NAMALWA (cell line): ENCODE measurements at regions not wholly inside any gene's neighbourhood (a gene's known extent, or its start where the extent isn't known, plus 50 kb on each side); places are given as distances from the start of the nearest gene placed in this dataset.
"Not testable (repeated sequence)": the region's sequence is repeated elsewhere in the genome, so short reads cannot be mapped to it uniquely, and the experiment has no call there.

Source experiments
- DNase-seq: peaks from one replicate; pipeline ENCODE4 v3.0.0-alpha.2; 2015; ENCODE audit warnings: low spot score

DNA sequence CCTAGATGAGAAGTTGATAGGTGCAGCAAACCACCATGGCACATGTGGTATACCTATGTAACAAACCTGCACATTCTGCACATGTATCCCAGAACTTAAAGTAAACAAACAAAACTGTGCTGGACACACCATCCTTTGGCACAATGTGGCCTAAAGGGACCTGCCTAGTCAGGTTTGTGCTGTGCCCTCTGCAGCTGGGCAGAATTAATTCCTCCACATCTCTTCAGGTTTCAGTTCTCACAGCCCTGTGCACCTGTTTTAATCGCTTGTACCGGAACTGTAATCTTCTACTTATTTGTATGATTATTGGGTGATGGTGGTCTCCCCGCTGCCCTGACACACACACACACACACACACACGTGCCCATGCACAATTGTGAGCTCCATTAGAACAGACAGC, 252.7 kb downstream of the ACTR3B start:
- no peak for DNase-seq

DNA sequence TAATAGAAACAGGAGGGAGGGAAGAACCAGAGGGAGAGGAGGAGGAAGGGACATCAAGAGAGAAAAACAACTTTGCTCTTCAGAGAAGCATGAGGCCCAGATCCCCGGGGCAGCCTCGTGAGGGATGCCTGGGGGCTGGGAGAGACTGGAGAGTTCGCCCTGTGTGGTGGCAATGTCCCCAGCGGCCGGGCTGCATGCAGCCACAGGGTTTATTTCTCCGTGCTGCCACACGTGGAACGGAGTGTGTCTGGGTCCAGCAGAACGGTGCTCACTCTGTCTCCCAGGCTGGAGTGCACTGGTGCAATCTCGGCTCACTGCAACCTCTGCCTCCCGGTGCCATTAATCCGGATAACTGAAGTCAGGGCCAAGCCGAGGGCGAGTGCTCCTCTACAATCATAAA, 257.7 kb downstream of the ACTR3B start:
- no peak for DNase-seq

DNA sequence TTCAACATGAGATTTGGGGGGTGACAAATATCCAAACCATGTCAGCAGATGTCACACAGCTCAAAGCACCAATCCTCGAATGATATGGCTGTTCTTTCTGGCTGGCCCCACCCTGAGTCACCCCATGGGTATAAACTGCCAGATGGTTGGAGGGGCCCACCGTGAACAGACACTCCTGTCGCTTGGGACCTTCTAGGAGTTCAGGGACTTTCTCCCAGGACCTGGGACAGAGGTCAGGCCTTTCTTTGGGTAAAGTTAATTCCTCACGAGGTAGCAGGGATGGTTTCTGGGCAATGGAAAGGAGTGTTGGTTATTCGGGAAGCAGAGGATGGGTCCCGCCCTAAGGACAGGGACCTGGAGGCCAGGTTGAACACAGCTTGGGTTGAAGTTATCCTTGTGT, 262.0 kb downstream of the ACTR3B start:
- DNase-seq: no peak

DNA sequence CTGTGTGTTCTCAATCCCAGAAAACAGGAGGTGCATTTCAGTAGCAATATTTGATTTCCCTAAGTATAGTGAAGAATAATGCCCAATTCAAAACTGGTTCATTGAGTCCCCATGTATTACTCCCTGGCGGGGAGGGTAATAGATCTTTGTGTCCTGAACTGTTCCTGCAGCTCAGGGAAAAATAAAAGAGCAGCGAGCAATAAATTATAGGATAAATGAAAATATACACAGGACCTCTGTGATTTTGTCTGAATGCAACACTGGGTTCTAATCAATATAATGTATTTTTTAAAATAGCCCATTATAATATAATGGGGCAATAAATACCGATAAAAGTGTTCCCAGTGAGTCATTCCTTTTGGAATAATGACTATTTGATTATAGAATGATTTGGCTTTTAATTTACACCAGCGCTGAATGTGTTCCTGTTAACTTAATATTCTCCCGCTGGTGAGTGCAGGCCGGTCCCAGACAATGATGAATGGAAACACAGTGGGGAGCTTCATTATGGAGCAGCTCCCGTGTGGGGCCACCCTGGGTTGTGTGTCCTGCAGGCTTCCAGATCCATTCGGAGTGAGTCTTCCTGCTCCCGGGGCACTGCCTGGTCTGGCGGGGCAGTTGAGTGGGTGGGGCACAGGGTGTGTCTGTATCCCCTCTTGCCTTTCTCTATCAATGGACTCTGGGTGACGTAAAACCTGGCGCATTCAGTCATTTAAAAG, 263.1 kb downstream of the ACTR3B start:
- no peak for DNase-seq

DNA sequence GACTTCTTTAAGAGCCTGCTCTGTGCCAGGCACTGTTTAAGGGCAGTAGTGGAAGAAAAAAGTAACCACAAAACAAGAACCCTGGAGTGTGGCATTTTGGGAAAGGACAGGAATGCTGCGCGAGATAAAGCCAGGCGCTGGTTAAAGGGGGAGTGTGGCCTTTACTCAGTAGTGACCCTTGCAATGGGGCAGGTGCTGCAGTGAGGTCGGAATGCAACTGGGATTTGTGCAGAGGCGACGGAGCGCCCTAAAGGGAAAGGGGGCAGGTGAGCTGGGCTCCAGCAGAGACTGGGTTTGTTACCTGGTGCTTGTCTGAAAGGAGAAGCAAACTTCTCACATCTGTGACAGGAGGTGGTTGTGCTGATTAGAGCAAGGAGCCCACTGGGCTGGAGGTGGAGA, 263.6 kb downstream of the ACTR3B start:
- no peak for DNase-seq

DNA sequence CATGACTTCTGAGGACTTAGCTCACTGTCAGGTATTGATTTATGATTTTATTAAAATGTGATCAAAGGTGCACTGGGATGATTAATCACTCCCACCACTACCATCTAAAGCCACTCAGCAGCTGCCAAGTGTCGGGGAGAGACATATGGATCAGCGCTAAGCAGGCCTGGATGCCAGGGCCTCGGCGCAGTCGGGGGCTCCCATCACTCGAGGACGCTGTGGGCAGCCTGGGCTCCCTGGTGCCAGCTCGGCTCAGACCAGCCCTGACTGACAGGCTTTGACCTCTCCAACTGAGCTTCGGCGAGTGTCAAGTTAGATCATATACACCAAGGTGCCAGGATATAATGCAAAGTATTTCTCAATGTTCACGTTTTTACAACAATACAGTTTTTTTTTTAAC, 267.7 kb downstream of the ACTR3B start:
- DNase-seq: no peak

DNA sequence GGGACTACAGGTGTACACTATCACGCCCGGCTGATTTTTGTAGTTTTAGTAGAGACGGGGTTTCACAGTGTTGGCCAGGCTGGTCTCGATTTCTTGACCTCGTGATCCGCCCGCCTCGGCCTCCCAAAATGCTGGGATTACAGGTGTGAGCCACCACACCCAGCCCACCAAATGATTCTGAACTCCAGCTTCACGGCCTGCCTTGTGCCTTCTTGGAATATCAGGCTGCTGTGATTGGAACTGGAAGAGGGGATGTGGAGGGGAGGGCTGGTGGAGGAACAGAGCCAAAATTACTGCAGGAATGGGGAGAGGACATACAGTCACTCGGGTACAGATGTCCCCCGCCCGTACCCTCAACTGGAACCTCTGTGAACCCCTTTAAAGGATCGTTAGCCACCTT, 268.4 kb downstream of the ACTR3B start:
- DNase-seq: no peak

DNA sequence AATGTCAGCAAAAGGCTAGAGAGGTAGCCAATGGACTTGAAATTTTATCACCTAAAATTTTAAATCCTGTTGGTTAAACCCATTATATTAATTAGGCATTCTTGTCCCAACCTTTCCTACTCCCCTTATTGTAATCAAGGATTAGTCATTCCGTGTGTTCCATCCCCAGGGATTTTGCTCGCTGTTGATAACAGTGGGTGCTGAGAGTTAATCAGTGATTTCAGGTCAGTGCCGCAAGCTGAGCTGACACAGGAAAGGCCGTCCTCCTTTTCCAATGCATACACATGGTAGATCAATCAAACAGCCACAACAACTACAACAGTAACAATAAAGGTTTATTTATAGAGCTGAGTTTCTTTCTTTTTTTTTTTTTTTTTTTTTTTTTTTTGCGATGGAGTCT, 271.4 kb downstream of the ACTR3B start:
- no peak for DNase-seq

DNA sequence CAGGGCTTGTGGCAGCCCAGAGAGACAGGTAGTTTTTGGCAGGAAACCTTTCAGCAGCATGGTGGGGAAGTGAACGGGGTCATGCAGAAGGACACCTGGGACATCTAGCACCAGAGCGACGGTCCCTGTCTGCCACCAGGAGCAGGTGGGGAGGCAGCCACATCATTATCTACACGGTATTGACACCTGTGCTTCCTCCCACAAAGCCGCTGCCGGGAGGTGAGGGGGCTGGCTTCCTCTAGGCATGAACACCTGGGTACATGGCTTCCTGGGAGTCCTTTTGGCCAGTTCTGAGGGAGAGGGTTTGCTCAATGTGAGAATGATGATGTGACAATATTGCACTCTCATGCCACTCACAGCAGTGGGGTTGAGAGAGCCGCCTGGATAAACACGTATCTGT, 275.2 kb downstream of the ACTR3B start:
- no peak for DNase-seq

DNA sequence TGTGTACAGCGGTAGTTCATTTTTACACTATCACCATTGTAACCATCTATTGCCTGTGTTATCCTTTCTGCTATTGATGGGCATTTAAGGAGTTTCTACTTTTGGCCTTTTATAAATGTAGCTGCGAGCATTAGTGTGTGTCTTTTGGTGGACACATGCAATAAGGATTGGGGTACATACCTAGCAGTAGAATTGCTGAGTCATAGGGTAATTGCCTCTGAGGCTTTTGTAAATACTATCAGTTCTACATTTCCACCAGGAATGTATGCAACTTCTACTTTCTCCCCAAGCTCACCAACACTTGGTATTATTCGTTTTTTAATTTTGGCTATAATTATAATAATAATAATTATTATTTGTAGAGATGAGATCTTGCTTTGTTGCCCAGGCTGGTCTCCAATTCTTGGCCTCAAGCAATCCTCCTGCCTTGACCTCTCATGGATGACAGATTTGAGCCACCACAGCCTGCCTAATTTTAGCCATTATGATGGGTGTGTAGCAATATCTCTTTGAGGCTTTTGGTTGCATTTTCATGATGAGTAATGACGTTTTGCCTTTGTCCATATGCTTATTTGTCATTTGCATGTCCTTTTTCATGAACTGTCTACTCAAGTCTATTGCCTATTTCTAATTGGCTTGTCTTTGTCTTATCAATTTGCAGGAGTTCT, 277.0 kb downstream of the ACTR3B start:
- no peak for DNase-seq

DNA sequence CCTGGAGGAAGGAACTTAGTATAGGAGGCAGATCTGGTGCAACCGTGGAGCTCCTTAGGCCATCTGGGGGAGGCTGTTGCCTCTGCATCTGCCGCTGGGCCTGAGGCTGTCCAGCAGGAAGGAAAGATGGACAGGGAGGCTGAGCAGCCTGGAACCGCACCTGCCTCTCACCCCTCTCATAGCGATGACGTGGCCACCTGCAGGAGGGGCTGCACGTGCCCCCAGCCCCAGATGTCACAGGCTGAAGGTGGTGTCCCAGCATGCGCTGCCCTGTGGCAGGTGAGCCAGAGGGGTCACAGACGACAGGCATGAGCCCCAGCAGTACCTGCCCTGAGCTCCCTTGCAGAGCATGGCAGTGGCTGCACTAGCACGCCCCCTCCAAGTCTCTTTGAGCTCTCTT, 283.9 kb downstream of the ACTR3B start:
- no peak for DNase-seq

DNA sequence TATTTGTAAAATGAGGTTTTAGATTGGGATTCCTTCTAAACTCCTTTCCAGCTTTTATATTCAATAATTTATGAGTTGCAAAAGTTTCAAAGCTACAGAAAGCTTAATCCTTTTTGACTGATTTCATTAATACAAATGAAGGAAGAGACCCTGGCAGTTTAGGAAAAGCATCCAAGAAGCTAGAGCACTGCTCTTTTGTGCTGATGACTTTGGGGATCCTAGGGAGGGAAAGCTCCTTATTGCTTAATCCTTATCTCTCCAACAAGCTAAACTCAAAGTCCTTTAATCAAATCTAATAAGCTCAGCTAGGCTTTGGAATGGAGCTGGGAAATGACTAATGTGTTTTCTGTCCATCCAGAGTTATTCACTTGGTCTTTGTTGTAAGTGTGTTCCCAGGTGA, 285.4 kb downstream of the ACTR3B start:
- no peak for DNase-seq

DNA sequence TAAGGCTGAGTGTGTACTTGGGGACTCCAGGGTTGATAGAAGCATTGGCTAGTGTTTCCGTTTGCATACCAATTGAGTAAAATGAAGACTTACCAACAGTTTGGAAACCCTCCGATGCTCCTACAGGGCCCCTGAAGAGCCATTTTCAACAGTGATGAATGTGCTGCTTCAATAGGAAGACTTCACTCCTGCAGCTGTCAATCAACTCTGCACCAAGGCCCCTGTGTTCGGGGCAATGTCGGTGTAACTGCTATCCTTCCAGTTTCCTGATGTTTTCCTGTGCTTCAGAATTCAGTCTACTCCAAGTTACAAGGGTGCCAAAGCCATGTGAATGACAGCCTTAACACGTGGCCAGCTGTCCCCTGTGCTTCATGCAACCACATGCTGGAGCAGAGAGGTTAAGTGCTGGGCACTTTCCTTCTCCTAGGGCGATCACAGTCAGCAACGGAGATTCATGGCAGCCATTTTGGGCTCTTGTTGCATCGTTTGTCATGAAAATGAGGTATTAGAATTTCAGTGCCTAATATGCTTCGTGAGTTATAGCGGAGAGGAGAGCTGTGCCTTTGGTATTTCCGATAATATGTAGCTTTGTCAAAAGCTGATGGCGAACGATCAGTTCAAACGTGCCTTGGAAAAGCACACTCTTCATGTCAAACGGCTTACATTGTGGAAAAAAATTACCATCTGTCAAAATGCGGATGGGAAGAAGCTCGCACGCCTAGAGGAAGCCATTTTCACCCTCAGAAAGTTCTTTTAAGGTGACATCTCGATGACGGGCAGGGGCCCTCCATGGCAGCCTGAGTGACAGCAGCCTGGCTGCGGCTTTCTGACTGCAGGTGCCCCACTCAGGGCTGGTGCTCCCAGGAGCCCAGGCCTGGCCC, 287.8 kb downstream of the ACTR3B start:
- no peak for DNase-seq

DNA sequence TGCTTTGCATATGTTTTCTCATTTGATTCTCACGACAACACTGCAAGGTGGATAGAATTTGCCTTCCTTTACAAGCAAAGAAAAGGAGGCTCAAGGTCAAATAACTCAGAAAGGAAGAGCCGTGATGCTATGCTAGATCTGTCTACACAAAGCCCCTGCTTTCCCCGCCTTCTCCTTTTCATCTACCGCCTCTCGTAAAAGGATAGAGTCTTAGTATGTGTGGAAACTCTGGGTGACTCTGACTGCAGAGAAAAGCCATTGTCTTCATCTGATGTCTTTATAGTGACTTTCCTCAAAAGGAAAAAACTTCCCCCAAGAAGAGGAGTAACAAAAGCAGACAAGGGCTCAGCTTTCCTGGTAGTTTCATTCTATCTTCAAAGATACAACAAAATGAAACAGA, 292.7 kb downstream of the ACTR3B start:
- no peak for DNase-seq

DNA sequence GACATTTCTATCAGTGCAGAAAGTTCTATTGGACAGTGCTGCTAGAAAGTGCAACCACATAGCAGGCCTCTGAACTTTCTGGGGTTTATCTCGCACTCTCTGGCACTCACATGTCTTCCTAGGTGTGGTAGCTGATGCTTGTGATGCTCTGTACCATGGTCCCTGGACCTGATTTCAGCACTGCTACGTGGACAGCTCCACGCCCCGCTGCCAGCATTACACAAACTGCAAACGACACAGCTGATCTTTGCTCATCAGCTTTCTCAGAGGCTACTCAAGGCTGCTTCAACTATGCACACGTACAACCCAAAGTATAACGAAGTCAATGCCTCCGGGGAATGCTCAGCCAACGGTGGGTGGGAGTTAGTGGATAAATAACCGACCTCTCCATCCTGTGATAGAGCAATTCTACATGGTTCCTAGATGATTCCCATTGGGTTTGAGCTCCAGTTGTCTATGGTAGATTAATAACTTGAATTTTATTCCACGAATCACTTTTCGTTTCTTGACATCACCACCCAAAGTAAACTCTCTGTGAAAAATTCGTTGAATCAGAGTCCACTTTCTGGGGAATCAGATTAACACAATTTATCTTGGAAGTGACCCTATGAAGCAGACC, 302.5 kb downstream of the ACTR3B start:
- peak; percentile 15 for DNase-seq

DNA sequence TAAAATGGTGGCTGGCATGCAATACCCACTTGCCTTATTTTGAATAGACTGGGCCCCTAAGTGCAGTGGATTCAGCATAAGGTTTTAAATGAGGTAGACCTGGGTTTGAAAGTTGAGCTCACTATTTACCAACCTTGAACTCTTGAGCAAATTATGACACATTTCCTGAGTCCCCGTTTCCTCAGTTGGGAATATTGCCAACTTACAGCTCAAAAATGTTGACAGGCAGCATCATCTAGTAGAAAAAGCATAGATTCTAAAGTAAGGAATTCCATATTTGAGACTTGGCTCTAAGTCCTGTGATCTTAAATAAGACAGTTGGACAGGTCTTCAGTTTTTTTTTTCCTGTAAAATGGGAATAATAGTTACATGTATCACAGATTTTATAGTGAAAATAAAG, 305.5 kb downstream of the ACTR3B start:
- no peak for DNase-seq

DNA sequence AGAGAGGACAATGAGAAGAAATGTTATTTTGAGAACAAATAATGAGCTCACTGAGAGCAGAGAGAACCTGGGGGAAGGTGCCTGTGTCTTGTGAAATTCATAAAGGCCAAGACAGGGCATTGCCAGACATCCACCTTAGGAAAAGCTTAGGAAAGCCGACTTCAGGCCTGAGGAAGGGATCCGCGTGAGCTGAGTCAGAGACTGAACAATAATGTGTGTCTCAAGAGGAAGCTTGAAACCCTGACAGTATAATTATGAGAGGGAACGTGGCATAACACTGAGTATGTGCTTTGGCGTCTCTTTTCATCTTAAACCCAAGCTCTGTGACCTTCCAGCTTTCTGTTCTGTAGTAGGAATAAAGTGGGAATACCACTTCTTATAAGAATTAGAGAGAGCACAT, 307.2 kb downstream of the ACTR3B start:
- DNase-seq: no peak

DNA sequence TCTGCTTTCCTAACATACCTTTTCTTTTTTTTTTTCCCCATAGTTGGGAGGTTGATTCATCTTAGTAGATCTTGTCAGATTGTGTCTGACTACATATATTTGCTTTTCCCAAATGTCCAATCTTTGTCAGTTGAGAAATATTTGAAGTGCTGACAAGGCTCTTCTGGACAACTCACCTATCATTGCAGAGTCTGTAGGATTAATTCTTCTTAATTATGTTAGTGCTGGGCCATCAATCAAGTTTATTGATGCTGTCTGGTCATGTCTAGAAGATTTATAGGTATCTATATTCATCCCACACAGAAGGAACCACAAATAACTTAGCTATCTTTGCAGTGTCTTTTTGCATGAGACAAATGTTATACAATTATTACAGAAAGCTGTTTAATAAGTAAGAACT, 310.6 kb downstream of the ACTR3B start:
- DNase-seq: no peak

DNA sequence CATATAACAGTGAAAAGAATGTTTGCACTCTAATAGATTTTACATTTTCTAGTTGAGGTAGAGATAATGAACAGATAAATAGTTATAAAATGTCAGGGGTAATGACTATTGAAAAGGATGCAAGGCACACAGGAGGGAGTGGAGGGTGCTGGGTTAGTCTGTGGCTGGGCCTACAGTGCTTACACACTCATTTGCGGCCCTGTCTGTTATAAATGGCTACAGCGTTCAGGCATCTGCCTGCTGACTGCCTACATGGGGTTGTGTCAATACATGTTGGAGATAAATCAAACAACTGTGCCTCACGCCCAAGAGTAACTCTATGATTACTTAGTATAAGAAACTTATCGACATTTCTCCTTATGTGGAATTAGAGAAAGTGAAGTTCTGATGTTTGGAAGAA, 313.3 kb downstream of the ACTR3B start:
- no peak for DNase-seq

DNA sequence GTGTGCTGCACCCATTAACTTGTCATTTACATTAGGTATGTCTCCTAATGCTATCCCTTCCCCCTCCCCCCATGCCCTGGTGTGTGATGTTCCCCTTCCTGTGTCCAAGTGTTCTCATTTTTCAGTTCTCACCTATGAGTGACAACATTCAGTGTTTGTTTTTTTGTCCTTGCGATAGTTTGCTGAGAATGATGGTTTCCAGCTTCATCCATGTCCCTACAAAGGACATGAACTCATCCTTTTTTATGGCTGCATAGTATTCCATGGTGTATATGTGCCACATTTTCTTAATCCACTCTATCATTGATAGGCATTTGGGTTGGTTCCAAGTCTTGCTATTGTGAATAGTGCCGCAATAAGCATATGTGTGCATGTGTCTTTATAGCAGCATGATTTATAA, 316.7 kb downstream of the ACTR3B start:
- DNase-seq: not testable (repeated sequence)

DNA sequence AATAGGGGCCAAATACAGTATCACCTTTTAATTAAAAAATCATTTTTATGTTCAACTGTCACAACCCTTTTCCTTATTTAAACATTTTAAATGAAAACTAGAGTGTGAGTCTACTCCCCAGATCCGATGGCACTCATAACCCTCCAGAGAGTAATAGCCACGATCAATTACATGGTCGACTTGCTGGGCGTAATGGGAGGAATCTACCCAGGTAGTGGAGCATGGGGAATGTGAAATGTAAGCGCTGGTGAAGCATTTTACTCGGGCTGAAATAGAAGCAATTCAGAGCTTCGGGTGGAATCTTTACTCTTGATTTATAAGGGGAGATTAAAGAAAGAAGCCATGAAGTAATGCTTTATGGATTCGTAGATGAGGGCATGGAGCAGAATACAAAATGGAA, 321.9 kb downstream of the ACTR3B start:
- DNase-seq: no peak

DNA sequence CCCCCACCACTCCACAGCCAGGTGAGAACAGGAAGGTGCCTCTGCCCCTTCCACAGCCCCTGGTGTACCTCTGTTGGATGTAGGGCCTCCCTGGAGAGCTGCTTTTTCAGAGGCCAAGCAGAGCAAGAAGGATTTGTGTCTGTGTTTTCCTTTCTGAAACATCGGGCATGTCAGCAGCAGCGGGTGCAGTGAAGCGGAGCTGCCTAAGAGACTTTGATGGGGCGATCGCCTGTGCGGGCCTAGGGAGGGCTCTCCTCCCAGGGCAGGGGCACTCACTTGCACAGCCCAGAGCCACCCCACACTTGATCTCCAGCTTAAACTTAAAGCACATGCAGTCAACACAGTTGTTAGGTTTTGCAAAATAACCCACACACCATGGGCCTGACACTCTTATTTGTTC, 324.7 kb downstream of the ACTR3B start:
- DNase-seq: no peak

DNA sequence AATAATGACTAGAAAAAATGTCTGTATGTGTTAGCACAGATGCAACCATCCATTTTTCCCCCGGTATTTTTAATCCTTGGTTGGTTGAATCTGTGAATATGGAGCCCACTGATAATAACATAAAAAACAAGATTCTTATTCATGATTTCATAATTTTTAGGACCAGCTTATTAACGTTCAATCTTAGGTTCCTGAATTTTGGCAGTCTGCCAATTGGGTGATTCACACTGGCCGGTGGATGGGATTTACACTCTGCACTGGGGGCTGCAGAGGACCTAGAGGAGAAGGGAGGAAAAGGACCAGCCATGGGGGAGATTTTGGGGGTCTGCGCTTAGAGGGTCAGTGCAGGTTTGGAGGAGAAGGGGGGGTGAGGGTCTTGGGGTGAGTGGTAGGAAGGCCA, 327.9 kb downstream of the ACTR3B start:
- no peak for DNase-seq
